ENCODE measurements at regions not wholly inside any gene's neighbourhood (a gene's known extent, or its start where the extent isn't known, plus 50 kb on each side); places are given as distances from the start of the nearest gene placed in this dataset.

GRCh38 chr15:66848686-66849392 lies 146.8 kb downstream of the SMAD6 start:
- Histone ChIP-seq H3K9me3 (ENCODE audit: control insufficient read depth in 2 of 3, insufficient read depth in 1 of 3, low read length in 3 of 3) (no peaks in the 10 kb centered on the region), H3K36me3 (ENCODE audit: control insufficient read depth in 2 of 3, insufficient read depth in 3 of 3, low read length in 3 of 3) (no peaks in the 10 kb centered on the region), H3K27me3 (ENCODE audit: control insufficient read depth, insufficient read depth, low read length) (no peaks in the 10 kb centered on the region), H3K9ac (ENCODE audit: low read length in 3 of 3) (no peak overlapping the region), H3K4me1 (ENCODE audit: control insufficient read depth in 2 of 3, insufficient read depth in 2 of 3, low read depth in 1 of 3, low read length in 3 of 3) (peaks cover 0 to 10% (median 7%) of the 10 kb centered on the region in 3 donors), H3K27ac (ENCODE audit: low read depth in 2 of 2, low read length in 2 of 2) (no peak overlapping the region), H3K4me3 (ENCODE audit: low read length in 3 of 3) (no peak overlapping the region)
- FAIRE-seq = no peak
- TF ChIP-seq CTCF (IDR thresholded peaks at IDR 0.05; ENCODE audit: borderline replicate concordance, extremely low read depth, insufficient read depth) = no peak
- intact Hi-C loops (cut with DNase I) = loop anchor here (10.0 kb wide), 1 partner anchor 54 kb away; no protein-coding TSS in a partner anchor
- DNase-seq = peak in 1 of 5 donors; percentile 28

- Histone ChIP-seq H3K9me3 (ENCODE audit: control insufficient read depth in 2 of 3, insufficient read depth in 1 of 3, low read length in 3 of 3) (no peaks in the 10 kb centered on the region), H3K9ac (ENCODE audit: low read length in 3 of 3) (no peak overlapping the region), H3K4me1 (ENCODE audit: control insufficient read depth in 2 of 3, insufficient read depth in 2 of 3, low read depth in 1 of 3, low read length in 3 of 3) (peaks cover 0 to 10% (median 6%) of the 10 kb centered on the region in 3 donors), H3K27me3 (ENCODE audit: control insufficient read depth, insufficient read depth, low read length) (no peaks in the 10 kb centered on the region), H3K36me3 (ENCODE audit: control insufficient read depth in 2 of 3, insufficient read depth in 3 of 3, low read length in 3 of 3) (no peaks in the 10 kb centered on the region), H3K27ac (ENCODE audit: low read depth in 2 of 2, low read length in 2 of 2) (no peak overlapping the region), H3K4me3 (ENCODE audit: low read length in 3 of 3) (no peak overlapping the region)
- FAIRE-seq = no peak
- no peak for TF ChIP-seq CTCF (IDR thresholded peaks at IDR 0.05; ENCODE audit: borderline replicate concordance, extremely low read depth, insufficient read depth)
- DNase-seq = peak in 1 of 5 donors; percentile 34
- intact Hi-C loops (cut with DNase I) = loop anchor here (10.0 kb wide), 1 partner anchor 55 kb away; no protein-coding TSS in a partner anchor
Measured at GRCh38 chr15:66849393-66849745, 147.3 kb downstream of the SMAD6 start.

- FAIRE-seq = no peak
- intact Hi-C loops (cut with DNase I) = loop anchor here (10.0 kb wide), 2 partner anchors 55 to 235 kb away; no protein-coding TSS in a partner anchor
- Histone ChIP-seq H3K9ac (ENCODE audit: low read length in 3 of 3) (no peak overlapping the region), H3K36me3 (ENCODE audit: control insufficient read depth in 2 of 3, insufficient read depth in 3 of 3, low read length in 3 of 3) (no peaks in the 10 kb centered on the region), H3K4me1 (ENCODE audit: control insufficient read depth in 2 of 3, insufficient read depth in 2 of 3, low read depth in 1 of 3, low read length in 3 of 3) (peaks cover 0 to 10% (median 6%) of the 10 kb centered on the region in 3 donors), H3K27me3 (ENCODE audit: control insufficient read depth, insufficient read depth, low read length) (no peaks in the 10 kb centered on the region), H3K9me3 (ENCODE audit: control insufficient read depth in 2 of 3, insufficient read depth in 1 of 3, low read length in 3 of 3) (no peaks in the 10 kb centered on the region), H3K4me3 (ENCODE audit: low read length in 3 of 3) (no peak overlapping the region), H3K27ac (ENCODE audit: low read depth in 2 of 2, low read length in 2 of 2) (no peak overlapping the region)
- no peak for DNase-seq
- TF ChIP-seq CTCF (IDR thresholded peaks at IDR 0.05; ENCODE audit: borderline replicate concordance, extremely low read depth, insufficient read depth) = no peak
Measured at GRCh38 chr15:66849746-66850077, 147.7 kb downstream of the SMAD6 start.
